ENCODE measurements at regions not wholly inside any gene's neighbourhood (a gene's known extent, or its start where the extent isn't known, plus 50 kb on each side); places are given as distances from the start of the nearest gene placed in this dataset.
"Not testable (repeated sequence)": the region's sequence is repeated elsewhere in the genome, so short reads cannot be mapped to it uniquely, and the experiment has no call there.

- Mint-ChIP-seq H3K9me3 (peaks cover 31% of the 10 kb centered on the region), H3K4me3 (no peak overlapping the region), H3K27ac (no peak overlapping the region), H3K27me3 (no peaks in the 10 kb centered on the region), H3K4me1 (ENCODE audit: low read depth) (no peaks in the 10 kb centered on the region), H3K36me3 (no peaks in the 10 kb centered on the region)
- ChIA-PET POLR2A (no interaction called here), CTCF (no interaction called here)
- intact Hi-C loops (cut with micrococcal nuclease): no loop called here
- DNase-seq: no peak
Measured at GRCh38 chr13:90253806-90254205, 1093.7 kb upstream of the MIR17HG start.

GRCh38 chr13:90254437-90254836 lies 1093.0 kb upstream of the MIR17HG start:
- Mint-ChIP-seq H3K4me1 (ENCODE audit: low read depth) (no peaks in the 10 kb centered on the region), H3K27me3 (no peaks in the 10 kb centered on the region), H3K4me3 (no peak overlapping the region), H3K27ac (no peak overlapping the region), H3K36me3 (no peaks in the 10 kb centered on the region), H3K9me3 (peaks cover 28% of the 10 kb centered on the region)
- POLR2A ChIA-PET: no interaction called here
- CTCF ChIA-PET: no interaction called here
- intact Hi-C loops (cut with micrococcal nuclease): no loop called here
- DNase-seq: no peak

- CTCF ChIA-PET: no interaction called here
- Mint-ChIP-seq H3K36me3 (no peaks in the 10 kb centered on the region), H3K27ac (no peak overlapping the region), H3K27me3 (no peaks in the 10 kb centered on the region), H3K9me3 (peaks cover 24% of the 10 kb centered on the region), H3K4me3 (no peak overlapping the region), H3K4me1 (ENCODE audit: low read depth) (no peaks in the 10 kb centered on the region)
- intact Hi-C loops (cut with micrococcal nuclease): no loop called here
- DNase-seq: no peak
- POLR2A ChIA-PET: no interaction called here
Measured at GRCh38 chr13:90256746-90257145, 1090.7 kb upstream of the MIR17HG start.

GRCh38 chr13:90258129-90258528 lies 1089.4 kb upstream of the MIR17HG start:
- Mint-ChIP-seq H3K9me3 (peaks cover 18% of the 10 kb centered on the region), H3K27ac (no peak overlapping the region), H3K4me1 (ENCODE audit: low read depth) (no peaks in the 10 kb centered on the region), H3K27me3 (no peaks in the 10 kb centered on the region), H3K4me3 (no peak overlapping the region), H3K36me3 (no peaks in the 10 kb centered on the region)
- CTCF ChIA-PET: no interaction called here
- intact Hi-C loops (cut with micrococcal nuclease): no loop called here
- DNase-seq: no peak
- POLR2A ChIA-PET: no interaction called here

GRCh38 chr13:90261343-90261742 lies 1086.1 kb upstream of the MIR17HG start:
- intact Hi-C loops (cut with micrococcal nuclease): no loop called here
- no peaks in the 10 kb centered on the region for H3K4me1 Mint-ChIP-seq (ENCODE audit: low read depth)
- no peaks in the 10 kb centered on the region for H3K27me3 Mint-ChIP-seq
- H3K9me3 Mint-ChIP-seq: peaks cover 12% of the 10 kb centered on the region
- ChIA-PET POLR2A (no interaction called here), CTCF (no interaction called here)
- H3K36me3 Mint-ChIP-seq: no peaks in the 10 kb centered on the region
- no peak overlapping the region for H3K27ac Mint-ChIP-seq
- no peak overlapping the region for H3K4me3 Mint-ChIP-seq
- DNase-seq: no peak

GRCh38 chr13:90270226-90270625 lies 1077.3 kb upstream of the MIR17HG start:
- no peaks in the 10 kb centered on the region for H3K36me3 Mint-ChIP-seq

GRCh38 chr13:90272356-90272755 lies 1075.1 kb upstream of the MIR17HG start:
- H3K36me3 Mint-ChIP-seq: no peaks in the 10 kb centered on the region
- intact Hi-C loops (cut with micrococcal nuclease): no loop called here
- CTCF ChIA-PET: no interaction called here
- no peak overlapping the region for H3K4me3 Mint-ChIP-seq
- H3K27ac Mint-ChIP-seq: no peak overlapping the region
- no peaks in the 10 kb centered on the region for H3K4me1 Mint-ChIP-seq (ENCODE audit: low read depth)
- no peaks in the 10 kb centered on the region for H3K27me3 Mint-ChIP-seq
- POLR2A ChIA-PET: no interaction called here
- peaks cover 16% of the 10 kb centered on the region for H3K9me3 Mint-ChIP-seq
- no peak for DNase-seq

More at GRCh38 chr13:90270226-90270625, 1077.3 kb upstream of the MIR17HG start:
- POLR2A ChIA-PET: no interaction called here
- intact Hi-C loops (cut with micrococcal nuclease): no loop called here
- H3K27me3 Mint-ChIP-seq: no peaks in the 10 kb centered on the region
- no peak for DNase-seq
- no peak overlapping the region for H3K4me3 Mint-ChIP-seq
- CTCF ChIA-PET: no interaction called here
- H3K9me3 Mint-ChIP-seq: peaks cover 19% of the 10 kb centered on the region
- H3K27ac Mint-ChIP-seq: no peak overlapping the region
- H3K4me1 Mint-ChIP-seq (ENCODE audit: low read depth): no peaks in the 10 kb centered on the region

GRCh38 chr13:90276216-90276615 lies 1071.3 kb upstream of the MIR17HG start:
- POLR2A ChIA-PET: no interaction called here
- H3K4me3 Mint-ChIP-seq: no peak overlapping the region

GRCh38 chr13:90278231-90278630 lies 1069.3 kb upstream of the MIR17HG start:
- POLR2A ChIA-PET; DNase-seq; H3K27ac Mint-ChIP-seq; H3K36me3 Mint-ChIP-seq; H3K9me3 Mint-ChIP-seq; CTCF ChIA-PET; H3K4me3 Mint-ChIP-seq; H3K4me1 Mint-ChIP-seq (ENCODE audit: low read depth); intact Hi-C loops (cut with micrococcal nuclease); H3K27me3 Mint-ChIP-seq: not testable (repeated sequence)

More at GRCh38 chr13:90276216-90276615, 1071.3 kb upstream of the MIR17HG start:
- intact Hi-C loops (cut with micrococcal nuclease): no loop called here
- H3K27me3 Mint-ChIP-seq: no peaks in the 10 kb centered on the region
- H3K36me3 Mint-ChIP-seq: no peaks in the 10 kb centered on the region
- H3K27ac Mint-ChIP-seq: no peak overlapping the region
- CTCF ChIA-PET: no interaction called here
- H3K9me3 Mint-ChIP-seq: peaks cover 13% of the 10 kb centered on the region
- no peak for DNase-seq
- no peaks in the 10 kb centered on the region for H3K4me1 Mint-ChIP-seq (ENCODE audit: low read depth)

GRCh38 chr13:90281709-90282108 lies 1065.8 kb upstream of the MIR17HG start:
- Mint-ChIP-seq H3K9me3 (peaks cover 4% of the 10 kb centered on the region), H3K27ac (no peak overlapping the region), H3K4me1 (ENCODE audit: low read depth) (no peaks in the 10 kb centered on the region), H3K27me3 (no peaks in the 10 kb centered on the region), H3K36me3 (no peaks in the 10 kb centered on the region), H3K4me3 (no peak overlapping the region)
- CTCF ChIA-PET: no interaction called here
- DNase-seq: no peak
- intact Hi-C loops (cut with micrococcal nuclease): no loop called here
- POLR2A ChIA-PET: no interaction called here

- H3K9me3 Mint-ChIP-seq: peaks cover 12% of the 10 kb centered on the region
- H3K27ac Mint-ChIP-seq: no peak overlapping the region
- no peaks in the 10 kb centered on the region for H3K27me3 Mint-ChIP-seq
- ChIA-PET CTCF (no interaction called here), POLR2A (no interaction called here)
- no peaks in the 10 kb centered on the region for H3K4me1 Mint-ChIP-seq (ENCODE audit: low read depth)
- intact Hi-C loops (cut with micrococcal nuclease): no loop called here
- H3K4me3 Mint-ChIP-seq: no peak overlapping the region
- DNase-seq: no peak
- H3K36me3 Mint-ChIP-seq: no peaks in the 10 kb centered on the region
Measured at GRCh38 chr13:90287521-90287920, 1060.0 kb upstream of the MIR17HG start.

GRCh38 chr13:90293793-90294361 lies 1053.6 kb upstream of the MIR17HG start:
- intact Hi-C loops (cut with micrococcal nuclease): no loop called here
- ChIA-PET POLR2A (no interaction called here), CTCF (no interaction called here)
- peaks cover 10% of the 10 kb centered on the region for H3K9me3 Mint-ChIP-seq
- no peak overlapping the region for H3K4me3 Mint-ChIP-seq
- no peak for DNase-seq
- H3K27me3 Mint-ChIP-seq: no peaks in the 10 kb centered on the region
- no peaks in the 10 kb centered on the region for H3K36me3 Mint-ChIP-seq
- no peak overlapping the region for H3K27ac Mint-ChIP-seq
- no peaks in the 10 kb centered on the region for H3K4me1 Mint-ChIP-seq (ENCODE audit: low read depth)

GRCh38 chr13:90299238-90299637 lies 1048.2 kb upstream of the MIR17HG start:
- Mint-ChIP-seq H3K36me3 (no peaks in the 10 kb centered on the region), H3K4me1 (ENCODE audit: low read depth) (no peaks in the 10 kb centered on the region), H3K9me3 (no peaks in the 10 kb centered on the region), H3K27ac (no peak overlapping the region), H3K4me3 (no peak overlapping the region), H3K27me3 (no peaks in the 10 kb centered on the region)
- intact Hi-C loops (cut with micrococcal nuclease): no loop called here
- DNase-seq: no peak
- POLR2A ChIA-PET: no interaction called here
- CTCF ChIA-PET: no interaction called here

- no peak overlapping the region for H3K27ac Mint-ChIP-seq
- CTCF ChIA-PET: no interaction called here
Measured at GRCh38 chr13:90300015-90300414, 1047.5 kb upstream of the MIR17HG start.

More at GRCh38 chr13:90300015-90300414, 1047.5 kb upstream of the MIR17HG start:
- no peaks in the 10 kb centered on the region for H3K4me1 Mint-ChIP-seq (ENCODE audit: low read depth)
- no peak overlapping the region for H3K4me3 Mint-ChIP-seq
- no peaks in the 10 kb centered on the region for H3K36me3 Mint-ChIP-seq
- H3K27me3 Mint-ChIP-seq: no peaks in the 10 kb centered on the region
- no peak for DNase-seq
- POLR2A ChIA-PET: no interaction called here
- intact Hi-C loops (cut with micrococcal nuclease): no loop called here
- H3K9me3 Mint-ChIP-seq: no peaks in the 10 kb centered on the region
